UCSD-AML1 (cell line): ENCODE measurements at regions not wholly inside any gene's neighbourhood (a gene's known extent, or its start where the extent isn't known, plus 50 kb on each side); places are given as distances from the start of the nearest gene placed in this dataset.

Experiments used
- DNase-seq: peaks from one replicate; lab custom pipeline; 2025; ENCODE audit not compliant: unreplicated experiment; lab: John Stamatoyannopoulos, UW

- no peak for DNase-seq
These were observed 133.0 kb upstream of the CTTNBP2NL start for GRCh38 chr1:112263042-112263441.

- no peak for DNase-seq
These were observed 132.6 kb upstream of the CTTNBP2NL start for GRCh38 chr1:112263453-112263852.

GRCh38 chr1:112264010-112264409 is 132.0 kb upstream of the CTTNBP2NL start:
- no peak for DNase-seq

GRCh38 chr1:112264553-112264952 is 131.5 kb upstream of the CTTNBP2NL start:
- DNase-seq: no peak

- no peak for DNase-seq
These were observed 130.1 kb upstream of the CTTNBP2NL start for GRCh38 chr1:112265931-112266330.

GRCh38 chr1:112267206-112267605 is 128.8 kb upstream of the CTTNBP2NL start:
- DNase-seq: no peak

- no peak for DNase-seq
These were observed 128.1 kb upstream of the CTTNBP2NL start for GRCh38 chr1:112267929-112268328.

GRCh38 chr1:112268408-112268807 is 127.6 kb upstream of the CTTNBP2NL start:
- no peak for DNase-seq

GRCh38 chr1:112271270-112271669 is 124.7 kb upstream of the CTTNBP2NL start:
- no peak for DNase-seq

- DNase-seq: no peak
These were observed 123.8 kb upstream of the CTTNBP2NL start for GRCh38 chr1:112272101-112272772.

- DNase-seq: no peak
These were observed 111.2 kb upstream of the CTTNBP2NL start for GRCh38 chr1:112284796-112285195.

- DNase-seq: no peak
These were observed 110.7 kb upstream of the CTTNBP2NL start for GRCh38 chr1:112285316-112285715.

GRCh38 chr1:112285746-112286145 is 110.3 kb upstream of the CTTNBP2NL start:
- DNase-seq: no peak

- no peak for DNase-seq
These were observed 99.1 kb upstream of the CTTNBP2NL start for GRCh38 chr1:112296908-112297307.

- no peak for DNase-seq
These were observed 98.5 kb upstream of the CTTNBP2NL start for GRCh38 chr1:112297536-112297935.

- DNase-seq: peak; percentile 62
These were observed 97.5 kb upstream of the CTTNBP2NL start for GRCh38 chr1:112298558-112298957.

GRCh38 chr1:112304126-112304525 is 91.9 kb upstream of the CTTNBP2NL start:
- no peak for DNase-seq

- DNase-seq: no peak
These were observed 91.4 kb upstream of the CTTNBP2NL start for GRCh38 chr1:112304612-112305011.

- no peak for DNase-seq
These were observed 88.0 kb upstream of the CTTNBP2NL start for GRCh38 chr1:112307930-112308591.

- DNase-seq: no peak
These were observed 87.3 kb upstream of the CTTNBP2NL start for GRCh38 chr1:112308716-112309115.

GRCh38 chr1:112309499-112309898 is 86.5 kb upstream of the CTTNBP2NL start:
- DNase-seq: no peak

- DNase-seq: no peak
These were observed 83.7 kb upstream of the CTTNBP2NL start for GRCh38 chr1:112312315-112312714.

GRCh38 chr1:112312879-112313278 is 83.1 kb upstream of the CTTNBP2NL start:
- DNase-seq: no peak
